Transverse colon (tissue), 4 donors: ENCODE measurements at regions not wholly inside any gene's neighbourhood (a gene's known extent, or its start where the extent isn't known, plus 50 kb on each side); places are given as distances from the start of the nearest gene placed in this dataset.

Source experiments
- CTCF ChIP-seq, 5 experiments: fragments of 200-600 bp in 3 of 5; fragments of 450-650 bp in 2 of 5; sonication (generic) in 3 of 5; IDR thresholded peaks; 1 replicate in 2 of 5; 2 replicates in 3 of 5; pipeline ENCODE4 v1.5.1; 2016 to 2017; ENCODE audit warnings: antibody characterized with exemption in 5 of 5, inconsistent platforms in 3 of 5, mild to moderate bottlenecking in 2 of 5, moderate library complexity in 1 of 5
- EP300 ChIP-seq: sonication (generic); formaldehyde crosslinking; IDR thresholded peaks from one replicate; pipeline ENCODE4 v1.6.1; 2017; ENCODE audit warnings: antibody characterized with exemption, low read depth
- POLR2A ChIP-seq: fragments of 450-650 bp; IDR thresholded peaks from one replicate; pipeline ENCODE4 v1.6.1; 2016; ENCODE audit warnings: antibody characterized with exemption, mild to moderate bottlenecking, moderate library complexity
- POLR2AphosphoS5 ChIP-seq, 3 donors: sonication (generic); formaldehyde crosslinking; IDR thresholded peaks; one replicate each; pipeline ENCODE4 v1.6.1; 2016; ENCODE audit warnings: antibody characterized with exemption in 3 of 3

GRCh38 chr3:124053871-124054270 is 61.9 kb upstream of the ROPN1 start:
- TF ChIP-seq CTCF (IDR thresholded peaks at IDR 0.05): no peak
- TF ChIP-seq POLR2A: no peak
- TF ChIP-seq EP300: no peak
- no peak for TF ChIP-seq POLR2AphosphoS5 (IDR thresholded peaks at IDR 0.05)
